ENCODE measurements at regions not wholly inside any gene's neighbourhood (a gene's known extent, or its start where the extent isn't known, plus 50 kb on each side); places are given as distances from the start of the nearest gene placed in this dataset.

DNA sequence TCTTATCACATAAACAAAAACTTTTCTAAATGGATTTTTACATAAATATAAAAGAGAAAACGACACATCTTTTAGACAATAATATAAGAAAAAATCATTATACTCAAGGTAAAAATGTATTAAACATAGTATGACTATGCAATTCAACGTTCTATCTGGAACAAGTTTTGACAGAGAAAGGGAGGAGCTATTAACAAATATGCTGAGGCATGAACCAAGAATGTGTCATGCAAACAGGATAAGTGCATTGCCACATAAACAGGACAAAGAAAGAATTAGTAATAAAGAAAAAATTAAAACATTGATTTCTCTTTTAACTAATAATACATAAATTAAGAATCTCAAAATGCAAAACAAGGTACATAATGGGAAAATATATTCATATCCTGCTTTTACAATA lies 1353.4 kb upstream of the GJE1 start:
- Histone ChIP-seq H3K9me3 (ENCODE audit: insufficient read depth, low read depth, low read length) (no peaks in the 10 kb centered on the region), H3K27ac (ENCODE audit: low read depth, low read length) (no peak overlapping the region), H3K27me3 (ENCODE audit: insufficient read depth, low read length) (no peaks in the 10 kb centered on the region), H3K36me3 (ENCODE audit: insufficient read depth, low read length) (no peaks in the 10 kb centered on the region), H3K9ac (ENCODE audit: low read depth, low read length) (no peak overlapping the region), H3K4me3 (ENCODE audit: low read length) (no peak overlapping the region), H3K4me1 (ENCODE audit: insufficient read depth, low read length) (no peaks in the 10 kb centered on the region)
- WGBS, result 100% methylated on average over 1 of the region's 2 CpGs

DNA sequence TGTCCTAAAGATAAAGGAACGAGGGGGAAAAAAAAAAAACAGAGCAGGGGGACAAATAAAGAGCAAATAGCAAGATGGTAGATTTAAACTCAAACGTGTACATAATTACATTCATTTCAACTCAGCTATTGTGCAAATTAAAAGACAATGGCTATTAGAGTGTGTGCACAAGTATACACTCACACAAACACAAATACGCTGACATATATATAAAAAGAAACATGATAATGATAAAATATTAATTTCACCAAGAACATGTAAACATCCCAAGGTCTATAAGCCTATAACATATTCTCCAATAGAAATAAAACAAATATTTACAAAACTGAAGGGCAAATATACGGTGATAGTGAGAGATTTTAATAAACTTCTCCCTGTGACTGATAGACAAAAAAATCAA lies 1354.9 kb upstream of the GJE1 start:
- Histone ChIP-seq H3K9me3 (ENCODE audit: insufficient read depth, low read depth, low read length) (no peaks in the 10 kb centered on the region), H3K27ac (ENCODE audit: low read depth, low read length) (no peak overlapping the region), H3K4me3 (ENCODE audit: low read length) (no peak overlapping the region), H3K36me3 (ENCODE audit: insufficient read depth, low read length) (no peaks in the 10 kb centered on the region), H3K27me3 (ENCODE audit: insufficient read depth, low read length) (no peaks in the 10 kb centered on the region), H3K9ac (ENCODE audit: low read depth, low read length) (no peak overlapping the region), H3K4me1 (ENCODE audit: insufficient read depth, low read length) (no peaks in the 10 kb centered on the region)
- no CpG with 5 or more reads among the region's 4 CpGs for WGBS

DNA sequence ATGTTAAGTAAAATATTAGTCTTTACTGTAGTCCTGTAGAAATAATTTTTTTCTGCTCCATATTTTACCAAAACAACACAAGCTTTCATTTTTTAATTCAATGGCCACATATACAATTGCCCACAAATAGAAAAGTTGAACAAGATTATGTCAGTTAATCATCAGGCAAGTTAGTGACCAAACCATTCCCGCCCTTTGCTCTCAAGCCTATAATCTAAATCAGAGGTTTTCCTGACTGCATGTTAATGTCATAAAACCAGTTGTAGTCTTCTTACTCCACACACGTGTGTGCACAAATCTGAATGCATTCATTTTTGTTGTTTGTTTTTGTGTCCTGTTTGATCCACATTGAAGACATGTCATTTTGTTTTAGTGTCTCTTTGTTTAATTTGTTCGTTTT lies 1357.7 kb upstream of the GJE1 start:
- no peak overlapping the region for H3K27ac ChIP-seq (ENCODE audit: low read depth, low read length)
- H3K4me1 ChIP-seq (ENCODE audit: insufficient read depth, low read length), result no peaks in the 10 kb centered on the region
- H3K36me3 ChIP-seq (ENCODE audit: insufficient read depth, low read length), result no peaks in the 10 kb centered on the region
- 0 out of 2 replicates have a peak, but pooled peaks cover 2% of the 10 kb centered on the region for H3K9me3 ChIP-seq (ENCODE audit: insufficient read depth, low read depth, low read length)
- H3K27me3 ChIP-seq (ENCODE audit: insufficient read depth, low read length), result no peaks in the 10 kb centered on the region
- H3K9ac ChIP-seq (ENCODE audit: low read depth, low read length), result no peak overlapping the region
- H3K4me3 ChIP-seq (ENCODE audit: low read length), result no peak overlapping the region
- WGBS, result 94% methylated on average over 2 of the region's 3 CpGs

DNA sequence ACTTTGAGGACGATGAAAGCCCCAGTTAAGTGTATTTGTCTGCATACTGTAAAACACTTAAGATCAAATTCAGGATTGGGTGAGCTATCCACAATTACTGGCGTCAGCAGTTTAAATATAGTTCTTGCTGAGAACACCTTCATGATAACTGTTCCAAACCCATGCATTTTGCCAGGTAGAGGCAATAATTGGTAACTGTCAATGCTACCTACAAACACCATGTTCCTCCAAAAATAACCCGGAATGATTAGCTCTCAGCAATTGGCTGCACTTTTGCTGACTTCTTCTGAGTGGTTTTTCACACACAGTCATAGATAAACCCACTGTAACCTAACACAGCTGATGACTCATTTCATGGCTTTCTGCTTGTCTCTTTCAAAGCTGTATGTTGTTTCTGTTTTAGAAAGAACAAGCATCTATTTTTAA lies 1358.6 kb upstream of the GJE1 start:
- H3K4me3 ChIP-seq (ENCODE audit: low read length), result no peak overlapping the region
- H3K27me3 ChIP-seq (ENCODE audit: insufficient read depth, low read length), result no peaks in the 10 kb centered on the region
- 94% methylated on average over 3 of the region's 3 CpGs for WGBS
- peaks cover 4% of the 10 kb centered on the region; the same call in 1 of the 2 replicates for H3K9me3 ChIP-seq (ENCODE audit: insufficient read depth, low read depth, low read length)
- no peak overlapping the region for H3K9ac ChIP-seq (ENCODE audit: low read depth, low read length)
- H3K4me1 ChIP-seq (ENCODE audit: insufficient read depth, low read length), result no peaks in the 10 kb centered on the region
- no peaks in the 10 kb centered on the region for H3K36me3 ChIP-seq (ENCODE audit: insufficient read depth, low read length)
- no peak overlapping the region for H3K27ac ChIP-seq (ENCODE audit: low read depth, low read length)

- Histone ChIP-seq H3K4me1 (ENCODE audit: insufficient read depth, low read length) (no peaks in the 10 kb centered on the region), H3K27ac (ENCODE audit: low read depth, low read length) (no peak overlapping the region), H3K9ac (ENCODE audit: low read depth, low read length) (no peak overlapping the region), H3K36me3 (ENCODE audit: insufficient read depth, low read length) (no peaks in the 10 kb centered on the region), H3K27me3 (ENCODE audit: insufficient read depth, low read length) (no peaks in the 10 kb centered on the region), H3K9me3 (ENCODE audit: insufficient read depth, low read depth, low read length) (peaks cover 12% of the 10 kb centered on the region), H3K4me3 (ENCODE audit: low read length) (no peak overlapping the region)
These were observed 1359.4 kb upstream of the GJE1 start for GRCh38 chr6:140773276-140773675.

GRCh38 chr6:140772576-140772975 lies 1360.1 kb upstream of the GJE1 start:
- H3K4me3 ChIP-seq (ENCODE audit: low read length), result no peak overlapping the region
- no peak overlapping the region for H3K9ac ChIP-seq (ENCODE audit: low read depth, low read length)
- H3K9me3 ChIP-seq (ENCODE audit: insufficient read depth, low read depth, low read length), result peaks cover 19% of the 10 kb centered on the region
- no peaks in the 10 kb centered on the region for H3K27me3 ChIP-seq (ENCODE audit: insufficient read depth, low read length)
- no peaks in the 10 kb centered on the region for H3K4me1 ChIP-seq (ENCODE audit: insufficient read depth, low read length)
- H3K27ac ChIP-seq (ENCODE audit: low read depth, low read length), result no peak overlapping the region
- 96% methylated on average over 2 of the region's 3 CpGs for WGBS
- no peaks in the 10 kb centered on the region for H3K36me3 ChIP-seq (ENCODE audit: insufficient read depth, low read length)

GRCh38 chr6:140768133-140768532 lies 1364.6 kb upstream of the GJE1 start:
- Histone ChIP-seq H3K4me3 (ENCODE audit: low read length) (no peak overlapping the region), H3K4me1 (ENCODE audit: insufficient read depth, low read length) (no peaks in the 10 kb centered on the region), H3K36me3 (ENCODE audit: insufficient read depth, low read length) (no peaks in the 10 kb centered on the region), H3K9me3 (ENCODE audit: insufficient read depth, low read depth, low read length) (peaks cover 24% of the 10 kb centered on the region), H3K9ac (ENCODE audit: low read depth, low read length) (no peak overlapping the region), H3K27ac (ENCODE audit: low read depth, low read length) (no peak overlapping the region), H3K27me3 (ENCODE audit: insufficient read depth, low read length) (no peaks in the 10 kb centered on the region)
- WGBS, result 96% methylated on average over 3 of the region's 3 CpGs

GRCh38 chr6:140766999-140767398 lies 1365.7 kb upstream of the GJE1 start:
- Histone ChIP-seq H3K4me3 (ENCODE audit: low read length) (no peak overlapping the region), H3K27me3 (ENCODE audit: insufficient read depth, low read length) (no peaks in the 10 kb centered on the region)
- 87% methylated on average over 2 of the region's 2 CpGs for WGBS

GRCh38 chr6:140758169-140758877 lies 1374.4 kb upstream of the GJE1 start:
- Histone ChIP-seq H3K9ac (ENCODE audit: low read depth, low read length) (no peak overlapping the region), H3K27ac (ENCODE audit: low read depth, low read length) (no peak overlapping the region), H3K4me1 (ENCODE audit: insufficient read depth, low read length) (peaks cover 4% of the 10 kb centered on the region), H3K4me3 (ENCODE audit: low read length) (no peak overlapping the region), H3K27me3 (ENCODE audit: insufficient read depth, low read length) (no peaks in the 10 kb centered on the region), H3K36me3 (ENCODE audit: insufficient read depth, low read length) (no peaks in the 10 kb centered on the region), H3K9me3 (ENCODE audit: insufficient read depth, low read depth, low read length) (no peaks in the 10 kb centered on the region)
- WGBS, result 100% methylated on average over 2 of the region's 3 CpGs

More at GRCh38 chr6:140766999-140767398, 1365.7 kb upstream of the GJE1 start:
- Histone ChIP-seq H3K4me1 (ENCODE audit: insufficient read depth, low read length) (no peaks in the 10 kb centered on the region), H3K9ac (ENCODE audit: low read depth, low read length) (no peak overlapping the region), H3K27ac (ENCODE audit: low read depth, low read length) (no peak overlapping the region), H3K9me3 (ENCODE audit: insufficient read depth, low read depth, low read length) (peaks cover 23% of the 10 kb centered on the region), H3K36me3 (ENCODE audit: insufficient read depth, low read length) (no peaks in the 10 kb centered on the region)

GRCh38 chr6:140752234-140752633 lies 1377.8 kb upstream of the CITED2 start:
- Histone ChIP-seq H3K9me3 (ENCODE audit: insufficient read depth, low read depth, low read length) (peaks cover 17% of the 10 kb centered on the region), H3K27ac (ENCODE audit: low read depth, low read length) (no peak overlapping the region), H3K4me3 (ENCODE audit: low read length) (no peak overlapping the region), H3K36me3 (ENCODE audit: insufficient read depth, low read length) (no peaks in the 10 kb centered on the region), H3K27me3 (ENCODE audit: insufficient read depth, low read length) (no peaks in the 10 kb centered on the region), H3K9ac (ENCODE audit: low read depth, low read length) (no peak overlapping the region), H3K4me1 (ENCODE audit: insufficient read depth, low read length) (no peaks in the 10 kb centered on the region)
- no CpG with 5 or more reads among the region's 1 CpG for WGBS

- WGBS, result 94% methylated on average over 2 of the region's 2 CpGs
- peaks cover 26% of the 10 kb centered on the region for H3K9me3 ChIP-seq (ENCODE audit: insufficient read depth, low read depth, low read length)
- no peaks in the 10 kb centered on the region for H3K4me1 ChIP-seq (ENCODE audit: insufficient read depth, low read length)
- no peak overlapping the region for H3K4me3 ChIP-seq (ENCODE audit: low read length)
- no peaks in the 10 kb centered on the region for H3K27me3 ChIP-seq (ENCODE audit: insufficient read depth, low read length)
- H3K27ac ChIP-seq (ENCODE audit: low read depth, low read length), result no peak overlapping the region
- H3K36me3 ChIP-seq (ENCODE audit: insufficient read depth, low read length), result no peaks in the 10 kb centered on the region
- H3K9ac ChIP-seq (ENCODE audit: low read depth, low read length), result no peak overlapping the region
These were observed 1372.7 kb upstream of the CITED2 start for GRCh38 chr6:140747114-140747513.
